Testis (tissue), 2 donors: ENCODE measurements at regions not wholly inside any gene's neighbourhood (a gene's known extent, or its start where the extent isn't known, plus 50 kb on each side); places are given as distances from the start of the nearest gene placed in this dataset.

Experiments
- DNase-seq: peaks from one replicate; pipeline ENCODE4 v3.0.0-alpha.2; 2019
- H3K27ac ChIP-seq, 2 donors: fragments of 200-600 bp; sonication (generic); one replicate each; pipeline ENCODE4 v1.5.1; 2019
- H3K27me3 ChIP-seq: fragments of 200-600 bp; sonication (generic); one replicate; pipeline ENCODE4 v1.5.1; 2019
- H3K36me3 ChIP-seq: fragments of 200-600 bp; sonication (generic); one replicate; pipeline ENCODE4 v1.5.1; 2017; ENCODE audit warnings: low read depth; ENCODE audit errors: missing control alignments
- H3K4me1 ChIP-seq: fragments of 200-600 bp; sonication (generic); one replicate; pipeline ENCODE4 v1.5.1; 2019
- H3K4me3 ChIP-seq, 2 donors: fragments of 200-600 bp; sonication (generic); one replicate each; pipeline ENCODE4 v1.5.1; 2017 to 2019
- H3K9me3 ChIP-seq: fragments of 200-600 bp; sonication (generic); one replicate; pipeline ENCODE4 v1.5.1; 2017
- POLR2A ChIP-seq: fragments of 450-650 bp; IDR thresholded peaks from one replicate; pipeline ENCODE4 v1.6.1; 2017; ENCODE audit warnings: antibody characterized with exemption, mild to moderate bottlenecking, moderate library complexity
- WGBS, 2 donors: methylation state at CpG; one replicate each; pipeline ENCODE4 v1.1.5; 2018; 5-methylcytosine and 5-hydroxymethylcytosine counted together
- intact Hi-C: fragments of 100-400 bp; cut with DNase I; formaldehyde crosslinking; loops from one replicate; pipeline ENCODE4 v1.15.1; 2023; ENCODE audit warnings: low total_unique reads
- TF ChIP-seq, protein P1 (sequence below), 3 experiments: fragments of 450-650 bp in 2 of 3; fragments of 200-600 bp in 1 of 3; sonication (generic) in 1 of 3; IDR thresholded peaks; one replicate each; pipeline ENCODE4 v1.5.1; 2016 to 2019; ENCODE audit warnings: antibody characterized with exemption in 3 of 3, mild to moderate bottlenecking in 2 of 3, moderate library complexity in 1 of 3

- H3K27ac ChIP-seq = no peak overlapping the region
- no peaks in the 10 kb centered on the region for H3K9me3 ChIP-seq
- no peak overlapping the region for H3K4me3 ChIP-seq
- no peaks in the 10 kb centered on the region for H3K27me3 ChIP-seq
- no peak for DNase-seq
- no peak for TF ChIP-seq POLR2A
- TF ChIP-seq, protein P1, sequence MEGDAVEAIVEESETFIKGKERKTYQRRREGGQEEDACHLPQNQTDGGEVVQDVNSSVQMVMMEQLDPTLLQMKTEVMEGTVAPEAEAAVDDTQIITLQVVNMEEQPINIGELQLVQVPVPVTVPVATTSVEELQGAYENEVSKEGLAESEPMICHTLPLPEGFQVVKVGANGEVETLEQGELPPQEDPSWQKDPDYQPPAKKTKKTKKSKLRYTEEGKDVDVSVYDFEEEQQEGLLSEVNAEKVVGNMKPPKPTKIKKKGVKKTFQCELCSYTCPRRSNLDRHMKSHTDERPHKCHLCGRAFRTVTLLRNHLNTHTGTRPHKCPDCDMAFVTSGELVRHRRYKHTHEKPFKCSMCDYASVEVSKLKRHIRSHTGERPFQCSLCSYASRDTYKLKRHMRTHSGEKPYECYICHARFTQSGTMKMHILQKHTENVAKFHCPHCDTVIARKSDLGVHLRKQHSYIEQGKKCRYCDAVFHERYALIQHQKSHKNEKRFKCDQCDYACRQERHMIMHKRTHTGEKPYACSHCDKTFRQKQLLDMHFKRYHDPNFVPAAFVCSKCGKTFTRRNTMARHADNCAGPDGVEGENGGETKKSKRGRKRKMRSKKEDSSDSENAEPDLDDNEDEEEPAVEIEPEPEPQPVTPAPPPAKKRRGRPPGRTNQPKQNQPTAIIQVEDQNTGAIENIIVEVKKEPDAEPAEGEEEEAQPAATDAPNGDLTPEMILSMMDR (IDR thresholded peaks at IDR 0.05) = no peak
- no peaks in the 10 kb centered on the region for H3K4me1 ChIP-seq
- WGBS, 2 donors = 88 to 89% methylated on average over 2 of the region's 2 CpGs
- H3K36me3 ChIP-seq = no peaks in the 10 kb centered on the region
- intact Hi-C loops = no loop called here
Measured at GRCh38 chr1:232859216-232859615, 54.0 kb downstream of the MAP10 start.

- intact Hi-C loops = no loop called here
- 94 to 97% methylated on average over 4 of the region's 4 CpGs for WGBS, 2 donors
- Histone ChIP-seq H3K4me3 (no peak overlapping the region), H3K27me3 (no peaks in the 10 kb centered on the region), H3K27ac (no peak overlapping the region), H3K4me1 (no peaks in the 10 kb centered on the region), H3K9me3 (no peaks in the 10 kb centered on the region), H3K36me3 (no peaks in the 10 kb centered on the region)
- no peak for TF ChIP-seq POLR2A
- TF ChIP-seq, protein P1 (IDR thresholded peaks at IDR 0.05) = no peak
- no peak for DNase-seq
Measured at GRCh38 chr1:232861107-232861506, 55.9 kb downstream of the MAP10 start.

- H3K4me3 ChIP-seq = no peak overlapping the region
- H3K4me1 ChIP-seq = no peaks in the 10 kb centered on the region
- TF ChIP-seq, protein P1 (IDR thresholded peaks at IDR 0.05) = no peak
- TF ChIP-seq POLR2A = no peak
- no peak overlapping the region for H3K27ac ChIP-seq
- no peaks in the 10 kb centered on the region for H3K36me3 ChIP-seq
- H3K9me3 ChIP-seq = no peaks in the 10 kb centered on the region
- H3K27me3 ChIP-seq = no peaks in the 10 kb centered on the region
- intact Hi-C loops = no loop called here
- 84 to 87% methylated on average over 10 of the region's 10 CpGs for WGBS, 2 donors
- DNase-seq = no peak
Measured at GRCh38 chr1:232863544-232864275, 58.5 kb downstream of the MAP10 start.

DNA sequence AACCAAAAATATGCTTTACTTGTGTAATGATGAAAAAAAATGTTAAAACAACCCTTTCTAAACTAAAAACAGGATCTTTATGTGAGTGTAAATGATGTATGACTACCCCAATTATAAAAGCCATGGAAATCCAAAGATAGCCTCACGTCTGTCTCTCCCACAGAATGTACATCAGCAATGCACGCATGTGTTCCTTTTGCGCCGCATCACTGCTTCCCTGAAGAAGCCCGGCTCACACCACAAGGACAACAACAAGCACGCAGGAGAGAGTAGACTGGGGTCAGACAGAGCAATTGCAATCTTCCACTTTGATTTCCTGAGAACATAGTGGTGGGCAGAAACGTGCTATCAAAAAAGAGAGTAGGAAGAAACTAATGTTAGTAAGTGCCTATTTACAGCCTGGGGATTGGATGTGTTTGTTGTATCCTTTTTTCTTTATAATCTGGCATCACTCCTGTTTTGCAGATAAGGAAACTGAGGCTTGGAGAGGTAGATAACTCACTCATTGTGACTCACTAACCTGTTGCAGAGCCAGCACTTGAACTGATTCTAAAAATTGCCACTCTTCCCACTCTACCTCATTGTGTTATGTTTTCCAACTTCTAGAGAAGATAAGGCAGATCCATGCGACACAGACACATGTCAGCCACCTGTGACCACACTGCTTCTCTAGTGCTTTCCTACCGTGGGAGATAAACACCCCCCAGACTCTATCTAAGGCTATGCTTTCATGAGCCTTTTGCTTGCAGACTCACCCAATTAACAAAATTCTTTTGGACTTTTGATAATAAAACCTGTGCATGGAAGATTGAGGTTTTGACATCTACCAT is 60.1 kb downstream of the MAP10 start:
- intact Hi-C loops = no loop called here
- H3K27ac ChIP-seq = no peak overlapping the region
- no peak overlapping the region for H3K4me3 ChIP-seq
- H3K4me1 ChIP-seq = no peaks in the 10 kb centered on the region
- DNase-seq = no peak
- TF ChIP-seq, protein P1 (IDR thresholded peaks at IDR 0.05) = no peak
- TF ChIP-seq POLR2A = no peak
- no peaks in the 10 kb centered on the region for H3K36me3 ChIP-seq
- H3K27me3 ChIP-seq = no peaks in the 10 kb centered on the region
- WGBS, 2 donors = 71 to 79% methylated on average over 9 of the region's 9 CpGs
- H3K9me3 ChIP-seq = no peaks in the 10 kb centered on the region
